IPS-18c (cell line): ENCODE measurements at regions not wholly inside any gene's neighbourhood (a gene's known extent, or its start where the extent isn't known, plus 50 kb on each side); places are given as distances from the start of the nearest gene placed in this dataset.

ENCODE experiments used
- H3K4me3 ChIP-seq: 2 replicates; pipeline ENCODE4 v1.7.0; 2013; ENCODE audit warnings: low read depth, mild to moderate bottlenecking, low read length, moderate library complexity; ENCODE audit not compliant: insufficient read depth
- H3K9me3 ChIP-seq: one replicate; pipeline ENCODE4 v1.6.1; 2013; ENCODE audit warnings: mild to moderate bottlenecking, low read length, moderate library complexity; ENCODE audit not compliant: control insufficient read depth, insufficient read depth

DNA sequence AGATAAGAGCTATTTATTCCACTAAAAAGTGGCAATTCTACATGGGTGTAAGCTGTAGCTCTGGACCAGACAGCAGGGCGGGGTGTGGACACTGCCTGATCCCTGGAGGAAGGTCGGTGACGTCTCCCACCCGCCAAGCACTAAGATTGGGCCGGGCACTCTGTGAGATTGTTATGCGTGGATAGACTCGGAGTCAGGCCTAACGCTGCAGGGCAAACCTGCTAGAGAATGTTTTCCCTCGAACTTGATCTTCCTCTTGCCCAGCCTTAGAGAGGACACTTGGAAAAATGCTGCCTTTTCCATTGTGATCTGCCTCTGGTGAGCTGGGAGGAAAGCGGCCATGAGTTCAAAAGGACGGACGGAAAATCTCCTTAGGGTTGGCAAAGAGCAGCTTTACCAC is 1273.4 kb downstream of the TBC1D22A start:
- Histone ChIP-seq H3K9me3 (no peaks in the 10 kb centered on the region), H3K4me3 (no peak overlapping the region)

DNA sequence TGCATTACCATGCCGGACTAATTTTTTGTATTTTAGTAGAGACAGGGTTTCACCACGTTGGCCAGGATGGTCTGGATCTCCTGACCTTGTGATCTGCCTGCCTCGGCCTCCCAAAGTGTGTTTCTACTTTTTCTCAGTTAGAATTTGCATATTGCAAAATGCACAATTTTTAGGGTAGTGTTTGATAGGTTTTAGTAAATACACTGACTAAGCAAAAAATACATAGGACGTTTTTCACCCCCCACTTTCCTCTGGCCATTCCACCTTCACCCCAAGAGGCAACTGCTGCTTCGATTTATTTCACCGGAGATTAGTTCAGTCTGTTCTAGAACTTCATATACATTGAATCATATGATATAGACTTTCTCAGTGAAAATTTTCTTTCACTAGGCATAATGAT is 1269.1 kb downstream of the TBC1D22A start:
- Histone ChIP-seq H3K9me3 (no peaks in the 10 kb centered on the region), H3K4me3 (no peak overlapping the region)

DNA sequence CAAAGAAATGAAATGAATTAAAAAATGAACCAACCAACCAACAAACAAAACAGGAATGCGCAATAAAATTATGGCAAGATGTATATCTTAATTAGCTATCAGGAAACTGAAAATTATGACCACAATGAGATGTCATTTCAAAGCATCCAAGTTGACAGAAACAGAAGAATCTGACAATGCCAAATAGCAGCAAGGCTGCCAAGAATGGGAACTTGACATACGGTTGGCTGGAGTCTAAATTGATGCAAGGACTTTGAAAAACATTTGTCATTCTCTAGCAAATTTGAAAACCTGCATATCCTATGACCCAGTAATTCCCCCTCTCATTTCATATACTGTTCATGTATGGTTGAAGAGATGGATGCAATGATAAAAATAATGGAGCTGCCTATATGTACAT is 1262.6 kb downstream of the TBC1D22A start:
- no peak overlapping the region for H3K4me3 ChIP-seq
- peaks cover 1% of the 10 kb centered on the region for H3K9me3 ChIP-seq

DNA sequence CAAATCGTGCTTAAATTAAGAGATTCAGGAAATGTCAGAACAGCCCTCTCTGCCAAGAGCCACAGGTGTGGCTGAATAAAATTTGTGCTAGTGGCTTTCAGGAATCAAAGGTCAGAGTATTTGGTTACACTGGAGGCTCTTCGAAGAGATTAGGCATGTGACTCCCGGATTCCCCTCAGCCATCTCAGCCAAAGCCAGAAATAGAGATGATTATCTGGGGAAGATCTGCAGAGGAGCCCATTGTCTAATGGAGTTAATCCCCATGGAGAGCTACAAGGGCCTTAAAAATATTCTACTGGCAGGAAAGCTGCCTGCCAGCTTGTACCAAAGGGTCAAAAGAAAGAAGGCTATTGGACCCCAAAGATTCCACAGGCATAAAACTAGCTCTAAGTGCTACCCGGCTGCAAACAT is 1259.5 kb downstream of the TBC1D22A start:
- Histone ChIP-seq H3K4me3 (no peak overlapping the region), H3K9me3 (peaks cover 16% of the 10 kb centered on the region)

DNA sequence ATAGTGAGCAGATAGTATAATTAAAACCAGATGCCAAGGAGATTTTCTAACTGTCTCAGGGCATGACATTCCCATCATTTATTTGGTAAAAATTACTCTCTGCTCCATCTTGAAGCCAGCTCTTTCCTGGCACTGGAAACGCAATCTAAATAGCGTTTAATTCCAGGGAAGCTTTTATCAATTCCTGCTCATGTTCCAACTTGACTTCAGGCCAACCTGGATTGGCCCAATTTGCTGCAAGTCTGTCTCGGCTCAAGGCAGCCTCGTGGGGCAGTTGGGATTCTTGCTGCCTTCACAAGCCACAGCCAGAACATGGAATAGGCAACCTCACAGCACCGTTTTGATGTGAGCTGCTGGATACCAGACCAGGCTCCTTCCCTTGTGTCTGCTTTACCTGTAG is 1255.9 kb downstream of the TBC1D22A start:
- Histone ChIP-seq H3K9me3 (peaks cover 22% of the 10 kb centered on the region), H3K4me3 (no peak overlapping the region)

DNA sequence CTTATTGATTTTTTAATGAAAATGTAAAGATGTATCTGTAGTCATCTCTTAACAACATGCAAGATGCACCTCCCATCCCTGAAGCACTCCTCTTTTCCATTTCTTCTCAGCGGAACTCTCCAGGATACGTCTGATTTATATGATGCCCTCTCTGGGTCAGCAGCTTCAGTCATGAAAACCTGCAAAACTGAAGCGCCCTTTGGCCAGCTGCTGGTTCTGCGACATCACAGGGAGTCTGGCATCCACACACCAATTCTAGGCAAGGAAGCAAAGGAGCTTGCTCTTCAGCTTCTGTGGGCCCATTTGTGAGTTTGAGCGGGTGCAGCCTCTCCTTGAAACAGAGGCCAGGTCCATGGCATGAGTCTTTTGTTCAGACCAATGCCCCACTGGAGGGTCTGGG is 1253.3 kb downstream of the TBC1D22A start:
- peaks cover 24% of the 10 kb centered on the region for H3K9me3 ChIP-seq

DNA sequence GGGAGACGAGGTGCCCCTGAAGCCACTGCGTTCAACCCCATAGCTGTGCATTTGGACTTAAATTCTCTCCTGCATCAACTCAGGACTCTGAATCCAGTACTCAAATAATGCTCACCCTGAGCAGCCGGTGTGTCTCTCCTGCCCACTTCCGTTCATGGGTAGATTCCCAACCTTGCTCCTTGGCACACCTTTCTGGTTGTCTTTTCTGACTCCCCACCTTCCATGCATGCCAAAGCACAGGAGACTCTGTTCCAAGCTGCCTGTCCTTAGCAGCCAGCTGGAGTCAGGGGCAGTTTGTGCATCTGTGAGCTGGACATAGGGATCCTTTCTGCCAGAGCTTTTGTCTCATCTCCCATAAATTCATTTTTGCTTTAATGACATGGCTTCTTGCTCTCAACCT is 1242.5 kb downstream of the TBC1D22A start:
- no peak overlapping the region for H3K4me3 ChIP-seq
- H3K9me3 ChIP-seq = peaks cover 3% of the 10 kb centered on the region

More for the DNA sequence above, 1253.3 kb downstream of the TBC1D22A start:
- H3K4me3 ChIP-seq = no peak overlapping the region

DNA sequence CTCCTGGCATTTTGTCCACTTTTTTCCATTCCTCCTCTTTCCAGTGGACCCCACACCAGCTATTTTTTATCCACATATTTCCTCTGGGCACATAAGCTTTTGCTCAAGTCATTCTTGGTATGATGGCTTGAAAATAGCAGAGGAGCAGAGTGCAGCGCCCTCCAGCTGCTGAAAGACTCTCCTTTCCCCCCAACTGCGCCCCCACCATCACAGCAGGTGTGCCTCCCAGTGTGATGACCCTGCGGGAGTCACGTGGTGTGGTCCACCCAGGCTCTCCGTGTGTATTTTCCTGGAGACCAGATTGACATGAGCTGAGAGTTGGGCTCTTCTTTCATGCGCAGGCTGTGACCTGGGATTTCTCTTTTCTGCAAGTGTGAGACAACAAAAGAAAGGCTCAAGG is 1241.6 kb downstream of the TBC1D22A start:
- H3K4me3 ChIP-seq = no peak overlapping the region
- peaks cover 3% of the 10 kb centered on the region for H3K9me3 ChIP-seq

DNA sequence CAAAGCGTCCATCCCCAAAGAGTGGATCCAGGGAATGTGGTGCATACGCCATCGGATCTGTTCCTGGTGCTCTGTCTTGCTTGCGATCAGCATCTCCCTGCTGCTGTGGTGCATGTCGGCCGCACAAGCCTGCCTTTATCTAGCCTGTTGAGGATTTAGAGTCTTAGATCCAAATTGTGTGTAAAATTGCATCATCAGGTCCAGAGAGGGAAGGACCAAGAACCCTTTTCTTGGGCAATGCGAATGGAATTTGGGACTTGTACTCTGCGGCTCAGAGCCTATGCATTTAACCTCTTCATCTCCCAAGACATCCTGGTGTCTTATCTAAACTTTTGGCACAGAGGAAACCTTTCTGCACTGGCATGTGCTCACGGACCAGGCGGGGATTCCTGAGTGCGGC is 1238.7 kb downstream of the TBC1D22A start:
- Histone ChIP-seq H3K4me3 (no peak overlapping the region), H3K9me3 (peaks cover 9% of the 10 kb centered on the region)

DNA sequence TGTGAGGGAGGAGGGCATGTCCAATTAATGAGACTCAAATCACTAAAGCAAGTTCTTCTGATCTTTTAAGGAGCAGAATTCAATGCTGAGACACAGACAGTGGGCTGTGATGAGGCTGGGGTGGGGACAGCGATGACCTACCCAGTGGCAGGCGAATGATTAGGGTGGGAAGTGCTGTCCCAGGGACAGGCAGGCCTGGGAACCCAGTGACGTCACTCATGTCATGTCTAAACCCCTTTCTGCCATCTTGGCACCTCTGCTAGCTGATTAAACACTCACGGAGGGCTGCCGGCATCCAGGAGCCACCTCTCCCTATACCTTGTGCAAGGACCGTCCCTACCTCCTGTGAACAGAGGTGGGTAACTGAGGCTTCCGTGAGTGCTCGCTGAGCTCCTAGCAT is 1235.2 kb downstream of the TBC1D22A start:
- Histone ChIP-seq H3K9me3 (peaks cover 11% of the 10 kb centered on the region), H3K4me3 (no peak overlapping the region)

DNA sequence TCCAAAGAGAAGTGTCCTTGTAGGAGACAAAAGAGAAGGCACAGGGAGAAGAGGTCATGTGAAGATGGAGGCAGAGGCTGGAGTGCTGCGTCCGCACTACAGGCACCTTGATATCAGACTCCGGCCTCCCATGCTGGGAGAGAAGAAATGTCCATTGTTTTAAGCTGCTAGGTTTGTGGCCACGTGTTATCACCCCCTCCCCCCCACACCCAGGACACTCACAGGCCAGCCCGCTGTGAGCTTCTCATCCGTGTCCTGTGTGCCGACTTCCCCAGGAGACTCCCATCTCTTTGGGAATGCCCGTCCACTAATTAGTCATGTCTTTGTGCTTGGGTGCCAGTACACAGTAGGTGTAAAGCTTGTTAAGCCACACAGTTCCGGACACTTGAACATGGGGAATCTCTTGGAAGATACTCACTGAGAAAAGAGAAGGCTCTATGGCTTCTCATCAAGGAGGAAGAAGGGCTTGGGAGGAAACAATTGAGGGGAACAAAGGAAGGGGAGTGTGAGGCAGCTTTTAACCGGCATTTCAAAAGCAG is 1234.7 kb downstream of the TBC1D22A start:
- peaks cover 11% of the 10 kb centered on the region for H3K9me3 ChIP-seq
- no peak overlapping the region for H3K4me3 ChIP-seq

DNA sequence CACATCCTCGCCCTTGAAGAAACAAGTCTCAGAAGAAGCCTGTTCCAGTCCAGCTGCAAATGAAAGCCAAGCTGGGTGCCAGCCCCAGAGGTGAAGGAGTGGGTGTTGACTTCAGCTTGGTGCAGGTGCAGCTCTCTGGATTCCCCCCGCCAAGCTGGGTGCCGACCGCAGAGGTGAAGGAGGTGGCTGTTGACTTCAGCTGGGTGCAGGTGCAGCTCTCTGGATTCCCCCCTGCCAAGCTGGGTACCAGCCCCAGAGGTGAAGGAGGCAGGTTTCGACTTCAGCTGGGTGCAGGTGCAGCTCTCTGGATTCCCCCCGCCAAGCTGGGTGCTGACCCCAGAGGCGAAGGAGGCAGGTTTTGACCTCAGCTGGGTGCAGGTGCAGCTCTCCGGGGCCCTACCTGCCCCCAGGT is 1234.0 kb downstream of the TBC1D22A start:
- peaks cover 11% of the 10 kb centered on the region for H3K9me3 ChIP-seq
- no peak overlapping the region for H3K4me3 ChIP-seq

DNA sequence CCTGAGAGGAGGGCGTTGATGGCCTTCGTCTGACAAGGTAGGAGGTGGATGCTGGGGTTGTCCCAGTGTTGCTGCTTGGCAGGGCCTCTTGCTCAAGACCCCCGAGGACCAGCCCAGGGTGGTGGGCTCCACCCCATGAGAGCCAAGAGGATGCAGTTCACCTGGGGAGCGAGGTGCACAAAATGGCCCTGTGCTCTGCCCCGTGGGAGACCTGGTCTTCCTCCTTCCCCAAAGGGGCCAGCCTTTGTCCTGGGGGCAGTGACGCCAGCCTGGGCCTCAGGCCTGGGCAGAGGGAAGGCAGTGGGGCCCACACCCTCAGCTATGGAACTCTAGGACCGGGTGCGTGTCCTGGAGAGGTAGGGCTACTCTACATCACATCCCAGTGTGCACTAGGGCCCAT is 1233.3 kb downstream of the TBC1D22A start:
- H3K9me3 ChIP-seq = peaks cover 14% of the 10 kb centered on the region
- H3K4me3 ChIP-seq = no peak overlapping the region

DNA sequence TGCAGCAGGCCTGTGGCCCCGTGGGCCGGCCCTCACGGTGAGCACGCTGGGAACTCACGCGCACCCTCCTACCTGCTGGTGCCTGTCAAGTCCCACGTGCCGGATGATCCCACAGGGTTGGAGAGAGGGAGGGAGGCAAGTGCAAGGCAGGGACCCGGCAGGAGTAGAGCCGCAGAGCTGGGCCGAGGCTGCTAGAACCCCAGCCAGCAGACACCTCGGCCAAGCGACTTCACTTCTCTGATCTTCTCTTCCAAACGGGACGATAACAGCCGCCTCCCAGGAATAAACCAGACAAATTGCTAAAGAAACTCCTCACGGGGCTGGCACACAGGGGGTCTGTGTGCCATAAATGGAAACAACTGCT is 1232.8 kb downstream of the TBC1D22A start:
- Histone ChIP-seq H3K4me3 (no peak overlapping the region), H3K9me3 (peaks cover 14% of the 10 kb centered on the region)

DNA sequence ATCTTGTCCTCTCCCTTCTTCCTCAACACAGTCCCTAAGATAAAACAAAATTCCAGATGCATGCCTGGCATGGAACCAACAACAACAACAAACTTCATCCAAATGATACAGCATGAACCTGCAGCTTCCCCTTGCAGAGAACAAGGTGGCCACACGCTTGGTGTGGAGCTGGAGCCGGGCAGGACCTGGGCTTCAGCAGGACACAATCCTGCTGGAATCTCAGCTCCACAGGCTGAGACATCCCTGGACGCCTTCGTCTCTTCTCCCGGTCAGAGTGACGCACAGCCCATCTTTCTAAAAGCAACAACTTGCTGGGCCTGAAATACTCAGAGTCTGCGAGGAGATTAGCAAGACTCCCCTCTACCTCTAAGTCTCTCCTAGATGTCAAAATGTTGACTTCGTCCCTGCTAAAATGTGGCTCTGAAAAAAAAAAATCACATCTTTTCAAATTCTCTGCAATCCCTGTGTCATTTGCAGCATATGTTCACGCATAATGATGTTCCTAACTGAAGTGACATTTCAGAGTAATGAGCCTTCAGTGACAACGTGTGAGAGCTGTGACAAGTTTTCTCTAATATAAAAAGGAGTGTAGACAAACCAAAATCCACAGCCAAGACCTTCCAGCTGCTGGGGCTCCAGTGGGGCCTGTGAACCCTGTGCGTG is 1232.3 kb downstream of the TBC1D22A start:
- no peak overlapping the region for H3K4me3 ChIP-seq
- H3K9me3 ChIP-seq = peaks cover 14% of the 10 kb centered on the region

DNA sequence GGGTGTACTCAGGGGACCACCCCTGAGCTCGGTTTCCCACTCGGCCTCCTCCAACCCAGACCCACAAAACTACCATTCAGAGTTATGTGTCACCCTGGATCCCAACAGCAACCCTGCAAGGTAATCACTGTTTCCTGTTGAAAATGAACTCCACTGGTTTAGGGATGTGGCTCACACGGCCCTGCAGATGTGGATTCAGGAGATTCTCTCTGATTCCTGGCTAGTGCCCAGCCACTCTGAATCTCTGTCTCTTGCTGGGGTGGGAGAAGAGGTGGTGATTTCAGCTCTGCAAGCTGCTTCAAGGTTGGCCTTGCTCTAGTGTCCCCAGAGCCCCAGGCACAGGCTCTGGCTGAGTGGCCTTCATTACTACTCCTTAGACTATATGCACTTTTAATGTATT is 1231.6 kb downstream of the TBC1D22A start:
- peaks cover 17% of the 10 kb centered on the region for H3K9me3 ChIP-seq
- H3K4me3 ChIP-seq = no peak overlapping the region

DNA sequence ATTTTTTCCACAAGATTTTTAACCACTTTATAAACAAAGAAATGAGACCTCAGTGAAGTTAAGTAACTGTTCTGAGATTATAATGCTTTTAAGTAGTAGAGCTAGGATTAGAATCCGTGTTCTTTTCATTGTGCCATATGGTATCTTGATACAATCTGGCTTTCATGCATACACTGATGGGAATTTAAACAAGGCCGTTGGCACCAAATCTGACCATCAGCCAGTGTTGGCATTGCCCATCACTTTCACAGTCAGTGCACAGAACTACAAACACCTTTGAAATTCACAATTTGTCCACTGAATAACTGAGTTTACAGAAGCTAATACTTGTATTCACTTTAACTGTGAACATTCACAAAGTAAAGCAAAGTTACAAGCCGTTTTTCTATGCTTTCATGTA is 1228.0 kb downstream of the TBC1D22A start:
- H3K9me3 ChIP-seq = peaks cover 11% of the 10 kb centered on the region
- no peak overlapping the region for H3K4me3 ChIP-seq

DNA sequence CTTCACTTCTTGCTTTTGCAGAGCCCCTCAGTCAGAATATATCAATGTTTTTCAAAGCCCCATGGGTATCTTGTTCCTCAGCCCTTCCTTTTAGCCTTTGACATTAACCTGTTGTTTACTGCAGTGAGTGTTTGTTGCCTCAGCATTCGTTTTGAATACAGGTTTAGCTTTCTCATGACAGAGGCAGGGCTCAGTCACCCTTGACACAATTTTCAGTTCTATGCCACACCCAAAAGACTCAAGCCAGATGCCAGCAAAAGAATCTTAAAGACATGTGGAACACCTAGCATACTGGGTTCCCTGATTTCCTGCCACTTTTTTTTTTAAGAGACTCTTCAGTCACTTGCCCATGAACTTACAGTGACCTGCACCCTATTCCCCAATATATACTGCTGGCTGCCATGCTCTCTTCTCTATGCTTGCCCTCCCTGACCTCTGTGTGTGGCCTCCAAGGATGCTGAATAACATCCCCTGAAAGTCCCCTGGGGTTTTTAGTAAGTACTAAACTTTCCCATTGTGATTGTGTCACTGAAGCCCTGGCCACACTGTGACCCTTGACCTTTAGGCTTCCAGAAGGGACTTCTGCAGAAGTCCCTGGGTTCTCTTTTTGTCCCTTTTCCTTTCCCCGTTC is 1225.5 kb downstream of the TBC1D22A start:
- Histone ChIP-seq H3K9me3 (peaks cover 6% of the 10 kb centered on the region), H3K4me3 (no peak overlapping the region)

DNA sequence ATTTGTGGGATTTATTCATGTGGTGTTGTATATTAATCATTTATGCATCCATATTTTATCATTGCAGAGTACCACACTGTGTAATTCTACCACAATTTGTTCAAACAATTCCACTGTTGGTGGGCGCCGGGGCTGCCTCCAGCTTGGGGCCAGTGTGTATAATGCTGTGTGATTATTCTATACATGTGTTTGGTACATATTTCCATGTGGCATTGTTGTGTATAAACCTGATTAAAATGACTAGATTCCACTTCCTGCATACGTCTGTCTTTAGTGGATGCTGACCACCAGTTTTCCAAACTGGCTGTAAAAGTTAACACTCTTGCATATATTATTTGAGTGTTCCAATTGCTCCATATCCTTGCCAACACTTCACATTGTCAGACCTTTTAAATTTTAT is 1213.8 kb downstream of the TBC1D22A start:
- Histone ChIP-seq H3K9me3 (peaks cover 3% of the 10 kb centered on the region), H3K4me3 (no peak overlapping the region)
